GM21825 (cell line): ENCODE measurements at regions not wholly inside any gene's neighbourhood (a gene's known extent, or its start where the extent isn't known, plus 50 kb on each side); places are given as distances from the start of the nearest gene placed in this dataset.
"Not testable (repeated sequence)": the region's sequence is repeated elsewhere in the genome, so short reads cannot be mapped to it uniquely, and the experiment has no call there.

Source experiments
- ATAC-seq: cut with Tn5 transposase; IDR thresholded peaks from one replicate; pipeline ENCODE4 v1.9.1; 2021; ENCODE audit warnings: mild to moderate bottlenecking, moderate library complexity; ENCODE audit not compliant: unreplicated experiment

GRCh38 chr2:138267161-138267901, 234.2 kb upstream of the SPOPL start:
- no peak for ATAC-seq

- no peak for ATAC-seq
These were observed 233.7 kb upstream of the SPOPL start for GRCh38 chr2:138267902-138268254.

DNA sequence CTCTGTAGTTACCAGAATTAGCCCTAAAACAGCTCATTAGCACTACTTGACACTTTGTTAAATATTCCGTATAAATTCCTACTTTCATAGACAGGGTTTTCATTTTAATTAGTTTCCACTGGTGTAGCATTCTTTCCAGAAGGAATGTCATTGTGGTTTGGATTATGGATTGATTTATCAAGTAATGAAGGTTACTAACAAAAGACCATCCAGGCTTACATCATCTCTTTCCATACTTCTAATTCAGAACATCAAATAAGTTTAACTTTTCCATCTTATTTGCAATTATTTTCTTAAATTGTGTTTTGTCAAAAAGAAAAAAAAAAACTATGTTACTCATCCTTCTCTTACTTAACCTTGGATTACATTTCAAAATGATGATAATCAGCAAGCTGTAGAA, 231.8 kb upstream of the SPOPL start:
- no peak for ATAC-seq

DNA sequence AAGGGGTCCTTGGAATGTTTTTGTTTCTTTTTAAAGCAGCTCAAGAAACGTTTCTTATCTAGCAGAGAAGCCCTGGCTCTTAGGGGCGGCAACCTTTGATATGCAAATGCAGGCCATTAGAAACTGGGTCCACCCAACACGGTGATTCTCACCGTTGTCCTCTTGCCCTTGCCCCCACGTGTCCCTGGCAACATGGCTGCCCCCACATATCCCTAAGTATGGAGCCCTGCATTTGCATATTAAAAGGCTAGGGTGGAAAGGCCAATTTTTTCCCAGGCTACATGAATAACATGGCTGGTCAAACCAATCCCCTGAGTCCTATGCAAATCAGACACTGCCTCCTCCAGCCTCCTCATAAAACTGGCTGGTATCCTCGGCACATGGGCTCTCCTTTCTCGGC, 230.1 kb upstream of the SPOPL start:
- ATAC-seq, result no peak

GRCh38 chr2:138272524-138273195, 228.9 kb upstream of the SPOPL start:
- ATAC-seq, result no peak

DNA sequence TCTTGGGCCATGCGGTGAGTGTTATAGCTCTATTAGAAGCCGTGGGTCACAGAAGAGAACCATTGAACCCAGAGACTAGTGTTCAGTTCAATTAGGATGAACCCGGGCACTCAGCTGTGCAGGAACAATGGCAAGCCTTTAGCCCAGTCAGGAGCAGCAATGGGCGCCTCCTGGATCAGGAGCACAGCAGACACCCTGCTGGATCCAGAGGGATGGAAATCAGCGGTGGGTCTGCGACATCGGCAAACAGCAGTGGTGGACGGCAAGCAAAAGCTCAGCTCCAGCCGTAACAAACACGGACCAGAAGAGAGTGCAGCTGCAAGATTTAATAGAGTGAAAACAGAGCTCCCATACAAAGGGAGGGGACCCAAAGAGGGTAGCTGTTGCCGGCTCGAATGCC, 228.3 kb upstream of the SPOPL start:
- not testable (repeated sequence) for ATAC-seq

- ATAC-seq, result no peak
These were observed 226.9 kb upstream of the SPOPL start for GRCh38 chr2:138274421-138275291.

DNA sequence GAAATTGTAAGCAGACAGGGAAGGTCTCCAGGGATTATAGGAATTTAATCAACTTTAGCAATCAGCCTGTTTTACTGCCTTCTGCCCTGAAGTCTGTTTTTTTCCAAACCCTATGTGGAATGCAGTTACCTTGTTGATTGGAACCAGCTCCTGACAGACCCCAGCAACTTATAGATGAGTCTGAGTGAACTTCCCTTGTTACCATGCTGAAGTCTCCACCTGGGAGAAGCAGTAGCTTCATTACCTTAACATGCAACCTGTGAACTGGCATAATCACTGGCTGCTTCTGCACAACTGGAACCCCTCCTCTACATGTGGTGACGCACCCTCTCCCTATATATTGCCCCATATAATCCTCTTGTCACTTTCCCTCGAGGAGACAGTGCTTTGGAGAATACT, 226.3 kb upstream of the SPOPL start:
- no peak for ATAC-seq

DNA sequence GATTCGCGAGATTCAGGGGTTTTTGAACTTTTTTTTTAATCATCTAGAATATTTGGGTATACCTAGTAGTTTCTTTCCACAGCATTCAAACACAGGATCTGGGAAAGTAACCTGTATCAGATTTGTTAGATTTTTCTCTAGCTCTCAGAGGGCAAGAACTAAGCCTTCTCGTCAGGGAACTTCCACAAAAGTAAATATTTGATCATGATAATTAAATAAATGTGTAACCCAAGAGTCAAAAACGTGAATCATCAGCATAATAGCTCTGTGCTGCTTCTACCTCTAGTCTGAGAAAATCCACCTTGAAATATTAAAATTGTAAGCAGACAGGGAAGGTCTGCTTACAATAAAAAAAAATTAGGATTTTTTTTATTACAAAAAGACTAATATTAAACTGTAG, 225.7 kb upstream of the SPOPL start:
- no peak for ATAC-seq

- no peak for ATAC-seq
These were observed 225.2 kb upstream of the SPOPL start for GRCh38 chr2:138276339-138276738.

- no peak for ATAC-seq
These were observed 224.5 kb upstream of the SPOPL start for GRCh38 chr2:138277062-138277461.

GRCh38 chr2:138279871-138280270, 221.7 kb upstream of the SPOPL start:
- ATAC-seq, result no peak

- ATAC-seq, result no peak
These were observed 220.4 kb upstream of the SPOPL start for GRCh38 chr2:138280999-138281695.

GRCh38 chr2:138282014-138282672, 219.4 kb upstream of the SPOPL start:
- no peak for ATAC-seq

GRCh38 chr2:138291805-138292204, 209.8 kb upstream of the SPOPL start:
- no peak for ATAC-seq

GRCh38 chr2:138293045-138293444, 208.5 kb upstream of the SPOPL start:
- no peak for ATAC-seq

DNA sequence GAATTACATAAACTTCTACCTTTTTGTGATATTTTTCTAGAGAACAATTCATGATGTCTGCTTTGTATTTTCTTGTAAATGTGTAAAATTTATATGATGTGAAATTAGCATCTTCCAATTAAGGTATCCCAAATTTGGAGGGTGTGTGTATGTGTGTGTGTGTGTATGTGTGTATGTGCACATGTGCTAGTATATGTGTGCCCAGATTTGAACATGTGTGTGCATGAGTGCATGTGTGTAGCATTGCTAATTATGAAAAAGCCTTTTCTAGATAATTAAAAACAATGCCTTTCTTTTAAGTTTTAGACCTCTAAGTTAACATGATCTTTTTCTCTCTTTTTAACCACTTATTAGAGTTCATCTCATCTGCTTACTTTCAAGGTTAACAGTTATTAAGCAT, 208.0 kb upstream of the SPOPL start:
- no peak for ATAC-seq

DNA sequence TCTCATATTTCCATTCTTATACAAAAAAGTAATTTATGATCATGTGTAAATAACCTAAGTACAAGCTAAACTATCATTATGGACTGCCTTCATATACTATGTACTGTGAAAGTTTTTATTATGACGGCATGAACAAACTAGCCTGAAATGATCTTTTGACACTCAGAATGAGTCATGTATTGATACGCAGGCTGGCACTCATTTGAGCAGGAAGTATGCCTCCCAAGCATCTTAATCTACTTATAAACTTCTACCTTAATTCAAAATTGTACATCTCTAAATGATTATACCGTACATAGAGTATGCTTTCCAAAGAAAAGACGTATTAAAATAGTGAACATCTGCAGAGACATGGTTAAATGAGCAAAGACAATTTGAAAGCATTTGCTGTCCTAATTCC, 207.1 kb upstream of the SPOPL start:
- no peak for ATAC-seq

- no peak for ATAC-seq
These were observed 205.2 kb upstream of the SPOPL start for GRCh38 chr2:138296365-138296764.

GRCh38 chr2:138298120-138298814, 203.3 kb upstream of the SPOPL start:
- ATAC-seq, result peak; percentile 79
